H9 (cell line): ENCODE measurements at regions not wholly inside any gene's neighbourhood (a gene's known extent, or its start where the extent isn't known, plus 50 kb on each side); places are given as distances from the start of the nearest gene placed in this dataset.

Source experiments
- DNase-seq: peaks from one replicate; pipeline ENCODE4 v3.0.0-alpha.2; 2017
- H2AFZ ChIP-seq: one replicate; pipeline ENCODE4 v1.6.1; 2013; ENCODE audit warnings: mild to moderate bottlenecking, low read length, control low read depth, moderate library complexity
- H2AK5ac ChIP-seq: 2 replicates; pipeline ENCODE4 v1.6.1; 2013; ENCODE audit warnings: low read length, control low read depth, mixed read lengths; ENCODE audit not compliant: insufficient read length
- H2BK120ac ChIP-seq: one replicate; pipeline ENCODE4 v1.6.1; 2013; ENCODE audit warnings: low read depth, mild to moderate bottlenecking, low read length, control low read depth, inconsistent platforms; ENCODE audit not compliant: poor library complexity, severe bottlenecking
- H2BK12ac ChIP-seq: 2 replicates; pipeline ENCODE4 v1.6.1; 2013; ENCODE audit warnings: low read length, control low read depth, mixed read lengths, low read depth; ENCODE audit not compliant: insufficient read length
- H2BK15ac ChIP-seq: 2 replicates; pipeline ENCODE4 v1.6.1; 2013; ENCODE audit warnings: low read depth, low read length, control low read depth
- H2BK20ac ChIP-seq: one replicate; pipeline ENCODE4 v1.6.1; 2013; ENCODE audit warnings: low read depth, mild to moderate bottlenecking, low read length, control low read depth, inconsistent platforms; ENCODE audit not compliant: poor library complexity, severe bottlenecking
- H2BK5ac ChIP-seq: 2 replicates; pipeline ENCODE4 v1.6.1; 2013; ENCODE audit warnings: low read length, control low read depth, mixed read lengths; ENCODE audit not compliant: insufficient read length
- H3K14ac ChIP-seq: 2 replicates; pipeline ENCODE4 v1.6.1; 2013; ENCODE audit warnings: low read length, control low read depth; ENCODE audit not compliant: insufficient read depth
- H3K18ac ChIP-seq: 2 replicates; pipeline ENCODE4 v1.6.1; 2013; ENCODE audit warnings: low read depth, mild to moderate bottlenecking, mixed read lengths, low read length, control low read depth; ENCODE audit not compliant: insufficient read length
- H3K23ac ChIP-seq: 2 replicates; pipeline ENCODE4 v1.6.1; 2013; ENCODE audit warnings: low read length, control low read depth, mixed read lengths, low read depth; ENCODE audit not compliant: insufficient read length
- H3K23me2 ChIP-seq: 2 replicates; pipeline ENCODE4 v1.6.1; 2013; ENCODE audit warnings: low read depth, mild to moderate bottlenecking, mixed read lengths, low read length, control low read depth; ENCODE audit not compliant: insufficient read length, poor library complexity, severe bottlenecking
- H3K27ac ChIP-seq: 2 replicates; pipeline ENCODE4 v1.5.1; 2013; ENCODE audit warnings: low read length, control low read depth, mixed read lengths, low read depth; ENCODE audit not compliant: insufficient read length
- H3K27me3 ChIP-seq: 2 replicates; pipeline ENCODE4 v1.6.1; 2013; ENCODE audit warnings: low read length, control low read depth, inconsistent platforms; ENCODE audit not compliant: insufficient read depth
- H3K4ac ChIP-seq: 2 replicates; pipeline ENCODE4 v1.6.1; 2013; ENCODE audit warnings: low read depth, mild to moderate bottlenecking, control low read depth, inconsistent platforms, low read length, moderate library complexity
- H3K4me1 ChIP-seq: 2 replicates; pipeline ENCODE4 v1.6.1; 2013; ENCODE audit warnings: low read length, control low read depth, inconsistent platforms; ENCODE audit not compliant: insufficient read depth
- H3K4me2 ChIP-seq: 2 replicates; pipeline ENCODE4 v1.6.1; 2013; ENCODE audit warnings: low read length, control low read depth, mixed read lengths; ENCODE audit not compliant: insufficient read length, insufficient read depth
- H3K56ac ChIP-seq: 2 replicates; pipeline ENCODE4 v1.6.1; 2013; ENCODE audit warnings: low read depth, mild to moderate bottlenecking, mixed read lengths, low read length, control low read depth; ENCODE audit not compliant: insufficient read length
- H3K79me1 ChIP-seq: 2 replicates; pipeline ENCODE4 v1.6.1; 2013; ENCODE audit warnings: low read depth, mild to moderate bottlenecking, moderate library complexity, low read length, control low read depth, inconsistent platforms; ENCODE audit not compliant: insufficient read depth, poor library complexity, severe bottlenecking
- H3K79me2 ChIP-seq: 2 replicates; pipeline ENCODE4 v1.6.1; 2013; ENCODE audit warnings: low read length, control low read depth, inconsistent platforms; ENCODE audit not compliant: insufficient read depth
- H3K9ac ChIP-seq: 2 replicates; pipeline ENCODE4 v1.6.1; 2013; ENCODE audit warnings: low read length, control low read depth, mixed read lengths; ENCODE audit not compliant: insufficient read length; ENCODE audit errors: extremely low read depth
- H3K9me3 ChIP-seq: one replicate; pipeline ENCODE4 v1.6.1; 2013; ENCODE audit warnings: low read depth, low read length, inconsistent platforms; ENCODE audit not compliant: control insufficient read depth
- H3T11ph ChIP-seq: one replicate; pipeline ENCODE4 v1.6.1; 2013; ENCODE audit warnings: mild to moderate bottlenecking, low read length, control low read depth, inconsistent platforms
- H4K20me1 ChIP-seq: one replicate; pipeline ENCODE4 v1.6.1; 2013; ENCODE audit not compliant: control insufficient read depth, insufficient read length, insufficient read depth
- H4K5ac ChIP-seq: 2 replicates; pipeline ENCODE4 v1.6.1; 2013; ENCODE audit warnings: low read depth, mild to moderate bottlenecking, mixed read lengths, low read length, control low read depth; ENCODE audit not compliant: insufficient read length
- H4K8ac ChIP-seq: replicated peaks from 2 replicates; pipeline ENCODE4 v1.6.1; 2013; ENCODE audit warnings: low read length, control low read depth, mixed read lengths, low read depth; ENCODE audit not compliant: insufficient read length
- H4K91ac ChIP-seq: 2 replicates; pipeline ENCODE4 v1.6.1; 2013; ENCODE audit warnings: low read depth, mild to moderate bottlenecking, moderate library complexity, mixed read lengths, low read length, control low read depth; ENCODE audit not compliant: insufficient read length
- H3K27ac Mint-ChIP-seq, 3 experiments: 2 replicates in 2 of 3; 3 replicates in 1 of 3; pipeline ENCODE4 v1.8.0; 2020 to 2021; ENCODE audit warnings: mixed read lengths in 3 of 3, mild to moderate bottlenecking in 1 of 3, moderate library complexity in 1 of 3
- H3K27me3 Mint-ChIP-seq: 2 replicates; pipeline ENCODE4 v1.8.0; 2021; ENCODE audit warnings: low read depth, mild to moderate bottlenecking, moderate library complexity, mixed read lengths
- H3K36me3 Mint-ChIP-seq, 3 experiments: 2 replicates in 2 of 3; 3 replicates in 1 of 3; pipeline ENCODE4 v1.8.0; 2020 to 2021; ENCODE audit warnings: low read depth in 3 of 3, mixed read lengths in 3 of 3; ENCODE audit not compliant: insufficient read depth in 1 of 3
- H3K4me1 Mint-ChIP-seq, 2 experiments: 2 replicates each; pipeline ENCODE4 v1.8.0; 2020; ENCODE audit warnings: mixed read lengths in 2 of 2
- H3K4me3 Mint-ChIP-seq, 2 experiments: 2 replicates in 1 of 2; 3 replicates in 1 of 2; pipeline ENCODE4 v1.8.0; 2020 to 2021; ENCODE audit warnings: mild to moderate bottlenecking in 2 of 2, mixed read lengths in 2 of 2, moderate library complexity in 1 of 2
- H3K9me3 Mint-ChIP-seq, 2 experiments: 2 replicates in 1 of 2; 3 replicates in 1 of 2; pipeline ENCODE4 v1.8.0; 2020; ENCODE audit warnings: mild to moderate bottlenecking in 2 of 2, mixed read lengths in 2 of 2, moderate library complexity in 1 of 2
- WGBS: extraction: QIAGEN DNeasy Blood & Tissue Kit; methylation state at CpG from one replicate; pipeline ENCODE4 v1.1.7; 2013; ENCODE audit warnings: missing lambda C conversion rate, low lambda C conversion rate, mixed read lengths; ENCODE audit not compliant: insufficient read length; ENCODE audit errors: extremely low coverage; 5-methylcytosine and 5-hydroxymethylcytosine counted together
- TF ChIP-seq, protein P1 (sequence below): fragments of 200-600 bp; sonication (generic); conservative IDR thresholded peaks from 3 replicates; pipeline ENCODE4 v1.8.0; 2021; ENCODE audit warnings: antibody characterized with exemption, mild to moderate bottlenecking

DNA sequence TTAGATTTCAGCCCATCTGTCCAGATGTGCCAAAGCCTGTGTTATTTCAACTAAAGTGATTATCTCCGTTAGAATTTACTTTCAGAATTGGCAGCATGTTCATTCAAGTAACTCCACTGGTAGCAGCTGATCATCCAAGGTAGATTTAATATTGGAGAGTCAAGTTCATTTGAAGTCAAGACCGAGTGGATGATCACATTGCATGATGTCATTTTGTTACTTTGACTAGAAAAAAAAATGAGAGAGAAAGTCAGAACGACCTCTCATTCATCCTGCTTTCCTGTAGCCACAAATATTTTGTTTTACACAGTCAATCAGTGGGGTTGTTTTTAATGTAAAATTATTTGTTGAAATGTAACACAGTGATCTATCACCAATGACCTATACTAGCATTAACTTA, 196.7 kb upstream of the PHYHIPL start:
- H3K9me3 ChIP-seq: no peaks in the 10 kb centered on the region
- no peaks in the 10 kb centered on the region for H4K20me1 ChIP-seq
- no peak overlapping the region for H4K8ac ChIP-seq
- H3K27me3 ChIP-seq: no peaks in the 10 kb centered on the region
- no peak overlapping the region for H3K56ac ChIP-seq
- TF ChIP-seq, protein P1, sequence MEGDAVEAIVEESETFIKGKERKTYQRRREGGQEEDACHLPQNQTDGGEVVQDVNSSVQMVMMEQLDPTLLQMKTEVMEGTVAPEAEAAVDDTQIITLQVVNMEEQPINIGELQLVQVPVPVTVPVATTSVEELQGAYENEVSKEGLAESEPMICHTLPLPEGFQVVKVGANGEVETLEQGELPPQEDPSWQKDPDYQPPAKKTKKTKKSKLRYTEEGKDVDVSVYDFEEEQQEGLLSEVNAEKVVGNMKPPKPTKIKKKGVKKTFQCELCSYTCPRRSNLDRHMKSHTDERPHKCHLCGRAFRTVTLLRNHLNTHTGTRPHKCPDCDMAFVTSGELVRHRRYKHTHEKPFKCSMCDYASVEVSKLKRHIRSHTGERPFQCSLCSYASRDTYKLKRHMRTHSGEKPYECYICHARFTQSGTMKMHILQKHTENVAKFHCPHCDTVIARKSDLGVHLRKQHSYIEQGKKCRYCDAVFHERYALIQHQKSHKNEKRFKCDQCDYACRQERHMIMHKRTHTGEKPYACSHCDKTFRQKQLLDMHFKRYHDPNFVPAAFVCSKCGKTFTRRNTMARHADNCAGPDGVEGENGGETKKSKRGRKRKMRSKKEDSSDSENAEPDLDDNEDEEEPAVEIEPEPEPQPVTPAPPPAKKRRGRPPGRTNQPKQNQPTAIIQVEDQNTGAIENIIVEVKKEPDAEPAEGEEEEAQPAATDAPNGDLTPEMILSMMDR: no peak
- no peak overlapping the region for H2AK5ac ChIP-seq
- no peak overlapping the region for H3K14ac ChIP-seq
- H3K18ac ChIP-seq: no peak overlapping the region
- no peak overlapping the region for H2BK12ac ChIP-seq
- H3K27me3 Mint-ChIP-seq: peaks cover 3% of the 10 kb centered on the region; the same call in 1 of the 2 replicates
- H3K9me3 Mint-ChIP-seq: no peaks in the 10 kb centered on the region; a peak in 1 of 5 replicates
- no peaks in the 10 kb centered on the region for H3K79me1 ChIP-seq
- H3K4me1 Mint-ChIP-seq: peaks cover 34 to 38% of the 10 kb centered on the region in 2 experiments
- no peaks in the 10 kb centered on the region for H3K23me2 ChIP-seq
- no peak overlapping the region for H3K23ac ChIP-seq
- H3K36me3 Mint-ChIP-seq: no peaks in the 10 kb centered on the region
- no peak overlapping the region for H3K4ac ChIP-seq
- H2BK120ac ChIP-seq: no peak overlapping the region
- H3K9ac ChIP-seq: no peak overlapping the region
- H3K4me1 ChIP-seq: peaks cover 8% of the 10 kb centered on the region; the same call in 1 of the 2 replicates
- H3K4me3 Mint-ChIP-seq: no peak overlapping the region
- no peak overlapping the region for H4K91ac ChIP-seq
- no peak overlapping the region for H3K4me2 ChIP-seq
- H2BK15ac ChIP-seq: no peak overlapping the region
- no peak overlapping the region for H4K5ac ChIP-seq
- H3K27ac Mint-ChIP-seq: no peak overlapping the region
- no peak overlapping the region for H2BK5ac ChIP-seq
- no peak overlapping the region for H2AFZ ChIP-seq
- no peak for DNase-seq
- H3K79me2 ChIP-seq: no peaks in the 10 kb centered on the region
- WGBS: no CpG with 5 or more reads among the region's 3 CpGs
- no peak overlapping the region for H3K27ac ChIP-seq
- no peak overlapping the region for H3T11ph ChIP-seq
- H2BK20ac ChIP-seq: no peak overlapping the region
